Ecto neural progenitor cell (in vitro differentiated cells): ENCODE measurements at regions not wholly inside any gene's neighbourhood (a gene's known extent, or its start where the extent isn't known, plus 50 kb on each side); places are given as distances from the start of the nearest gene placed in this dataset.
"Not testable (repeated sequence)": the region's sequence is repeated elsewhere in the genome, so short reads cannot be mapped to it uniquely, and the experiment has no call there.

ENCODE experiments used
- DNase-seq: peaks from one replicate; pipeline ENCODE4 v3.0.0-alpha.2; 2018; ENCODE audit warnings: low spot score

- not testable (repeated sequence) for DNase-seq
Measured at GRCh38 chr15:20473465-20473864, 68.1 kb downstream of the GOLGA6L6 start.

- not testable (repeated sequence) for DNase-seq
Measured at GRCh38 chr15:20472983-20473382, 68.6 kb downstream of the GOLGA6L6 start.

GRCh38 chr15:20470810-20471209, 70.8 kb downstream of the GOLGA6L6 start:
- not testable (repeated sequence) for DNase-seq

GRCh38 chr15:20441138-20441537, 100.5 kb downstream of the GOLGA6L6 start:
- not testable (repeated sequence) for DNase-seq

- not testable (repeated sequence) for DNase-seq
Measured at GRCh38 chr15:20440390-20440789, 101.2 kb downstream of the GOLGA6L6 start.

GRCh38 chr15:20439111-20439510, 102.5 kb downstream of the GOLGA6L6 start:
- not testable (repeated sequence) for DNase-seq

- DNase-seq, result not testable (repeated sequence)
Measured at GRCh38 chr15:20438255-20438654, 103.3 kb downstream of the GOLGA6L6 start.

- not testable (repeated sequence) for DNase-seq
Measured at GRCh38 chr15:20433468-20433867, 108.1 kb downstream of the GOLGA6L6 start.

GRCh38 chr15:20430495-20430894, 111.1 kb downstream of the GOLGA6L6 start:
- DNase-seq, result not testable (repeated sequence)

GRCh38 chr15:20420710-20421109, 120.9 kb downstream of the GOLGA6L6 start:
- DNase-seq, result not testable (repeated sequence)

GRCh38 chr15:20416618-20417017, 125.0 kb downstream of the GOLGA6L6 start:
- not testable (repeated sequence) for DNase-seq

GRCh38 chr15:20409667-20410198, 131.9 kb downstream of the GOLGA6L6 start:
- DNase-seq, result not testable (repeated sequence)

GRCh38 chr15:20409247-20409646, 132.4 kb downstream of the GOLGA6L6 start:
- DNase-seq, result no peak

- no peak for DNase-seq
Measured at GRCh38 chr15:20407553-20407952, 134.0 kb downstream of the GOLGA6L6 start.

GRCh38 chr15:20404571-20404970, 137.0 kb downstream of the GOLGA6L6 start:
- DNase-seq, result not testable (repeated sequence)

GRCh38 chr15:20402586-20402985, 139.0 kb downstream of the GOLGA6L6 start:
- DNase-seq, result not testable (repeated sequence)

- DNase-seq, result not testable (repeated sequence)
Measured at GRCh38 chr15:20401058-20401457, 140.5 kb downstream of the GOLGA6L6 start.

GRCh38 chr15:20398680-20399079, 142.9 kb downstream of the GOLGA6L6 start:
- DNase-seq, result not testable (repeated sequence)

- DNase-seq, result not testable (repeated sequence)
Measured at GRCh38 chr15:20388161-20388560, 153.4 kb downstream of the GOLGA6L6 start.

- no peak for DNase-seq
Measured at GRCh38 chr15:20386198-20386597, 155.4 kb downstream of the GOLGA6L6 start.

GRCh38 chr15:20380199-20380598, 161.4 kb downstream of the GOLGA6L6 start:
- not testable (repeated sequence) for DNase-seq

- DNase-seq, result no peak
Measured at GRCh38 chr15:20376872-20377271, 164.7 kb downstream of the GOLGA6L6 start.

- DNase-seq, result not testable (repeated sequence)
Measured at GRCh38 chr15:20372416-20372815, 169.2 kb downstream of the GOLGA6L6 start.

- no peak for DNase-seq
Measured at GRCh38 chr15:20369500-20369899, 172.1 kb downstream of the GOLGA6L6 start.
